NCI-H187 (cell line): ENCODE measurements at regions not wholly inside any gene's neighbourhood (a gene's known extent, or its start where the extent isn't known, plus 50 kb on each side); places are given as distances from the start of the nearest gene placed in this dataset.

Experiments
- DNase-seq, 2 experiments: peaks; one replicate each; lab custom pipeline; 2025; lab: John Stamatoyannopoulos, UW

DNA sequence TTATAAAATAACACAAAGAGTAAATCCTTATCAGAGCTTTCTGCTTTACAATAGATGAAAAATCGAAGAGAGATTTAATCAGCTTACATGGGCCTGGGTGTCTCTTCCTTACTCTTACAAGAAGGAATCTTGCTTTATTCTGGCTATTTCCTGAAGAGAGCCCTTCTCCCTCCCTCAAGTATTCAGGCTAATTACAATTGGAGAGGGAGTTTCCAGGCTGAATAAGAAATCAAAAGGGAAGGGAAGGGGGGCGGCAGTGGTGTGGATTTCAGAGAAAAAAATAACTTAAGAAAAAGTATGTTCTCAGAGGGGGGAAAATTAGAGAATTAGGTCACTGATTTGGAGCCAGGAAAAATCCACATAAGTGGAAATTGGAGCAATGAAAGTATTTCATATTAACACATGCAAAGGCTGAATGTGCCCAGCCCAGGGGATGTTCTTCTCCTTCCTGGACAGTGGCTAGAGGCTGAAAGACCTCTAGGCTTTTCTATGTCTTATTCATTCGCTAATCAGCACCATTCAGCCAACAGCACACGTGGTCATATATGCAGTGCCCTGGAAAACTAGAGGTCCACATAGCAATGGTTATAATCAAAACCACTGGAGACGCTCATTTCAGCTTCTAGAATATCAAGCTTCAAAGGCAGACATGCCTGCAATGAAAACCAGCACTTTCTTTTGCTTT lies 158.9 kb upstream of the BTG1 start:
- DNase-seq = no peak

DNA sequence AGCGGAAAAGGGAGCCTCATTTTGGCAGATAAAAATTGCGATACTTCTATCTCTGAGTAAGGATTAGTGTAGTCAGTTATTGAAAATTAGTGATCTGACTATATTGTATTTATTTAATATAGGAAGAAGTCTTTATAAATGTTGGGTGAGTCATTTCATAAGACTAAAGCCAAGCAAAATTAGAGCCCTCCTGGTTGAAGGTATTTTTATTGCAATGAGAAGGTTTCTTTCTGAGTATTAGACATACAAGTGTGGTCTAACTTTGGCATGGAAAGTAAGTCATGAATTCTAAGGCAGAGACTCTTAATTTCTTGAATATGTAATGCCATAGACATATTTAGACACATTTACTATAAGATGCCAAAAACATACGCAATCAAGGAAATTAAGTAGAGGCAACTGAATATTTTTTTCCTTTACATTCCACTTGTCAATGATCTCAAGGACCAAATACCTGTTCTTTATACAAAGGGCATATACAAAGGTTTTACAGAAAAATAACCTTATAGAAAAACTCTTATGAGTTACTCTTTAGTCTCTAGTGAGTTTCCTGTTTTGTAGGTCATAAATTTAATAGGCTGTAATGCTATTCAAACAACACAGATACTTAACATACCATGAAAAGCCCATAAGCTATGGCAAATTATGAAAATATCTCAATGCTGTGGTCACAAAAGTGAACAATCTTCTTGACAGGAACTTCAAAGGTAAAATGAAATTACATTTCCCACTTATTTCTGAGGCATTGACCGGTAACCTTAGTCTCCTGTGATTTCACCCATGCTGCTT lies 156.6 kb upstream of the BTG1 start:
- no peak for DNase-seq

DNA sequence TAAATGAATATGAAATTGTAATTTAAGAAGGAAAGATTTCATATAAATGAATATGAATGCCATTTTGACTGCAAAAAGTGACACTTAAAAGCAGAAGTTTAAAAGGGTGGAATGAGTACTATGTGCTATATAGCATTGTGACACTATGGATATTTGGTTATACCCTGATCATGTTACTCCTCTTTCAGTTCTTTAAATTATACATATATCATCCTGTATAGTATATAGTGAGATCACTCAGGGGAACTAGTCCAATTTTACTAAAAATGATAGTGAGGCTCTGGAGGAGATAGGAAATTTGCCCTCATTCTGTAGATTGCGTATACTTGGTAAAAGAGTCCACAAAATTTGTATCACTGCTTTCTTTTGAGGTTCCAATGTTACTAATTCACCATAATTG lies 155.7 kb upstream of the BTG1 start:
- DNase-seq = no peak

DNA sequence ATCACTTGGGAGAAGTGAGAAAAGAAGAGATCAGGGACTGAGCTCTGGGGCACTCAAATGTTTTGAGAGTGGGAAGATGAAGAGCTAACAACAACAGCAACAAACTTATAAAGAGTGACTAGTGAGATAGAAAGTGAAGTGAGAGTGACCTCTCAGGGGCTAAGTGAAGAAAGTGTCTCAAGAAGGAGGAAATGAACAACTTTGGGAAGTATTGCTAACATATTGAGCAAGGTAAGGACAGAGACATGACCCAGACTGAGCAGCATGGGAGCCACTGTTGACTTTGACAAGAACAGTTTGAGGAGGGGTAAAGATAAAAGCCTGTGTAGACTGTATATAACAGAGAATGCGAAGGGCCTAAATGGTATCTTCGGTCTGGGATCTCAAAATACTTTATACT lies 155.1 kb upstream of the BTG1 start:
- no peak for DNase-seq

DNA sequence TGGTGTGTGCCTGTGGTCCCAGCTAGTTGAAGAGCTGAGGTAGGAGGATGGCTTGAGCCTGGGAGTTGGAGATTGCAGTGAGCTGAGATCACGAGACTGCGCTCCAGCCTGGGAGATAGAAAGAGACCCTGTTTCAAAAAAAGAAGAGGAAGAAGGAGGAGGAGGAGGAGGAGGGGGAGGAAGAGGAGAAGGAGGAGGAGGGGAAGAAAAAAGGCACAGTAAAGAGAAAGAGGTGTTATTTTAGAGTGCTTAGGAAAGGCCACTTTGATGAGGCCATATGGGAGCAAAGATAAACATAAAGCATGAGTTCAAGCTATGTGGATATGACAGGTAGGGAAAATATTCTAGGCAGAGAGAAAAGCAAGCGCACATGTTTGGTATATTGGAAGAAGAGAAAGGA lies 154.1 kb upstream of the BTG1 start:
- no peak for DNase-seq

DNA sequence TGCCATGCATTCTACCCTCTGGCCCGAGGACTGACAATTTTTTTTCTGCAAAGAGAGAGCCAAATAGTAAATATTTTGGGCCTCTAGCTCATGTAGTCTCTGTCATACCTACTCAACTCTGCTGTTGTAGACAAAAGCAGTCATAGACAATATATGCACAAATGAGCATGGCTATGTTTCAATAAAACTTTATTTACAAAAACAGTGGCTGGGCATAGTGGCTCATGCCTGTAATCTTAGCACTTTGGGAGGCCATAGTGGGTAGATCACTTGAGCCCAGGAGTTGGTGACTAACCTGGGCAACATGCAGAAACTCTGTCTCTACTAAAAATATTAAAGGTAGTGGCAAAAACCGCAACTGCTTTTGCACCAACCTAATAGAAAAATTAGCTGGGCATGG lies 153.7 kb upstream of the BTG1 start:
- DNase-seq = no peak

DNA sequence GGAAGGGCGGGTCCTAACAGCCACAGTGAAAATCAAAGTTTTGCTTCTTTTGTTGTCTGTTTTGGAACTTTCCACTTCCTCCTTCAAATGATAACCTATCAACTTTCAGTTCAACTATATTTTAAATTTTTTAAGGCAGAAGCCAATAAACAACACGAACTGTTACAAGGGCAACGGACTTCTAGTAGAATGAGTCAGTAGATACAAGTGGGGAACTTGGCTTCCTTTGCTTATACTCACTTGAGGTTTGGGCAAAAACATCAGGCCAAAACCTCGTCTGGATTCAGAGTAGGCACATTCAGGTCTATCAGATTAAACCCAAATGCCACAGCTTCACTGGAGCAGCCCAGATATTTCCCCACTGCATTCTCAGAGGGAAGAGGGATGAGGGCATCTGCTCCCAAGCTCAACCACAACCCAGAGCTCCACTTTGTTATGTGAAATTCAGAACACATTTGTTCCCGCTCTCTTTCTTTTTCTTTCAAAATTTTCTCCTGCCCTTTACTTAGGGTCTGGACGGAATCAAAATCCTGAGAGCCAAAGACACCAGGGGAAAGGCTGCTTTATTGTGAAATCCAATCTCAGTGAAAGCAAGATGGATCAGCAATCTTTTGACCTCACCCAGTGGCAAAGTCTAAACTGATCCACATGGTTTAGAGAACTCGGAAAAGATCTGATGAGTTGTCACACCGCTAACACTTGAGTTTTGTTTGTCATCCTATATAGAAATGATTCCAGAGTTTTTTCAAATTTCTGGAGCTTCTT lies 152.5 kb upstream of the BTG1 start:
- DNase-seq = no peak

DNA sequence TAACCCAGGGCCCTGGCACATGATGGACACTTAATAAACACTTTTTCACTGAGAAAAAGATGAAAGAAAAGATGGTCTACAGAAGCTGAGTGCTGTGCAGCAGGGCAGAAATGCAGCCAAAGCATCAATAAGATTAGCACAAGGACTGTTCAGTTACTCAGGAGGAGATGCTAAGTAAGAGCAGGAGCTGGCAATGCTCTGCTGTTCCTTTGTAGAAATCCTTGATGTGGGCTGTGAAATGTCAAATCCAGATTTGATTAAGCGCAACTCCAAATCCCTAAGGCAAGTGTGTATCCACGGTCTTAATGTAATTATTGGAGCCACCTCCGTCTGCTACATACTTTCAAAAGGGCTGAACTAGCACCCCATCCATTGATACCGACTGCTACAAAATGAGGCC lies 151.8 kb upstream of the BTG1 start:
- no peak for DNase-seq

DNA sequence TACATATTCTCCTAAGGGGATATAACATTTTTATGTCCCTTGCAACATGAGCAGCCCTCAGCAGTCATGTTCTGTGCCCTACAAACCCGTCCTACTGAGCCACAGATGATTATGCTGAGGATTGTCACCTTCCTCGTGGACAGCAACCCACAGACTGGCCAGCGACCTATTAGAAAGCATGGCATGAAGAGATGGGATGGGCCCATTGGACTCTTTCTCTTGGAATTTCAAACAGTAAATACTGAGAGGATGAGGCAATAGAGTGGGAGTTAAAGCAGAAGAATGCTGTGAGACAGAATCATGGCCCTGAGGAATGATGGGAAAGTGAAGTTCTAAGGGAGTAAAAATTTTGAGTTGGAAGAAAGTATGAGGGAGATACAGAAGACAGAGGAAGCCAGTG lies 149.9 kb upstream of the BTG1 start:
- DNase-seq = no peak

DNA sequence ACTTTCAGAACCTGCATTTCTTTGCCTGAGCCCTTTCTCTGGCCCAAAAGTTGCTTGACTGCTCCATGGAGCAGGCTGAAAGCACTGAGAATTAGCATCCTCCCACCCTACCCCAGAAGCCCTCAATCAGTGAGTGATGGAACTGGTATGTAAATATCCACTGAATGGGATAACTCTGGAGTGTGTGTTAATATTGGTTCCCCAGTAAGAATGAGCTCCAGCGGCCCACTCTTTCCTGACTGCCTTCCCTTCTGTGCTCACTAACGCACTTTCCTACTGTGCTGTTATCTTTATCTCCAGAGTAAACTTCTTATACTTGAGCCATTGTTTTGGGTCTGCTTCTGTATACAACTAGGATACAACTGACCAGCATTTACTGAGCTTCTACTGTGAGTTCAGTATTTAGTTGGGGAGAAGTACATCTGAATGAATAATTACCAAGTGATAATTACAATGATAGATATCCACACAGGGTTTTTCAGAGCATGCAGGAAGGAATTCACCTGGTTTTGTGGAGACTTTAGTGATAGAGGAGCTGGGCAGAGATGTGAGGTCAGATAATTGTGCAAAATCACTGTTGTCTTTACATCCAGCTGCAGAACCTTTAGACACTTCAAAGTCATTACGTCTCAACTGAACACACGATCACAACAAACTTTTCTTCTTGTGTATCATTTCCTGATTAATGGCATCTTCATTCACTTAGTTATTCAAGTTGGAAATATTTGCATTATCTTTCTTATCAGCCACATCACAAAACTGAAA lies 149.2 kb upstream of the BTG1 start:
- no peak for DNase-seq

DNA sequence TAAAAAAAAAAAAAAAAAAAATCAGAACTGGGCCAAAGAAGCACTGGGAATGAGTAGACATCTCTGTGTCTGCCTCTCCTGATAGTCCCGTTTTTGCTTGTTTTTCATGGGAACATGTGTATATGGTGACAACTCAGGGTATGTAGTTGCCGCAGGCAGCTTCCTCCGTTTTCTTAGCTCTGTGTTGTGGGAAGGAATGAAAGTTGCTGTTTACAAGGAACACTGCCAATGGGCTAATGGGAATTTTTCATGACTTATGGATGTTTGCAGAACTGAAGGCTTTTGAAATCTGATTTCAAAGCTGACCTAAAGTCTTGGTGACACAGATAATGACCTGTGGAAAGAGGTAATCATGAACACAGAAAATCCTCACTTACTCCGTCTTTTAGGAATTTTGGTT lies 146.4 kb upstream of the BTG1 start:
- no peak for DNase-seq

DNA sequence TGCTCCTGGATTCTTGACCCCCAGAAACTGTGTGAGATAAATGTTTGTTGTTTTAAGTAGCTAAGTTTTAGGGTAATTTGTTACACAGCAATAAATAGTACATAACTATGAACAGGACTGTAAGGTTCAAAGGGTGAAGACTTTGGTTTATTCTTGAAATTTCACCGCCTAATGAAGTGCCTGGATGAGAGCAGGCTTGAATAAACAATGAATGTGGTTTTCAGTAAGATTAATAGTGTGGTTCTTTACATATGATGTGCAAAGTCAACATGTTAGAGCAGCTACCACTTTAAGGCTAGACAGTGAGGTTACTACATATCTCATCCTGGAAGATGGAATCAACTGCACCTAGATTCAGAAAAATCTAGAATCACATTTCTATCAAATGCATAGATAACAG lies 145.2 kb upstream of the BTG1 start:
- DNase-seq = no peak

DNA sequence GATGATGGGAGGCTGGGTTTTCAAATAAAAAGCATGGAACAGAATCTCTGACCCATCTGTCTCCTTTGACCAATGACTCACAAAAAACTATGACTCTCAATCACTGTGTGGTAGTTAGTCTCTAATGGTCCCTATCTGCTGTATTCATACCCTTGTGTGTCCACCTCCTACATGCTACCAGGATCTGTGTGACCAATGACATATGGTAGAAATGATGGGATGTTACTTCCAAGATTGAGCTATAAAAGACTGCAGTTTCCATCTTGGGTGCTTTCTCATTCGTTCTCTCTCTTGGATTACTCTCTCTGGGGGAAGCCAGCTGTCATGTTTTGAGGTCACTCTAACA lies 144.7 kb upstream of the BTG1 start:
- no peak for DNase-seq

DNA sequence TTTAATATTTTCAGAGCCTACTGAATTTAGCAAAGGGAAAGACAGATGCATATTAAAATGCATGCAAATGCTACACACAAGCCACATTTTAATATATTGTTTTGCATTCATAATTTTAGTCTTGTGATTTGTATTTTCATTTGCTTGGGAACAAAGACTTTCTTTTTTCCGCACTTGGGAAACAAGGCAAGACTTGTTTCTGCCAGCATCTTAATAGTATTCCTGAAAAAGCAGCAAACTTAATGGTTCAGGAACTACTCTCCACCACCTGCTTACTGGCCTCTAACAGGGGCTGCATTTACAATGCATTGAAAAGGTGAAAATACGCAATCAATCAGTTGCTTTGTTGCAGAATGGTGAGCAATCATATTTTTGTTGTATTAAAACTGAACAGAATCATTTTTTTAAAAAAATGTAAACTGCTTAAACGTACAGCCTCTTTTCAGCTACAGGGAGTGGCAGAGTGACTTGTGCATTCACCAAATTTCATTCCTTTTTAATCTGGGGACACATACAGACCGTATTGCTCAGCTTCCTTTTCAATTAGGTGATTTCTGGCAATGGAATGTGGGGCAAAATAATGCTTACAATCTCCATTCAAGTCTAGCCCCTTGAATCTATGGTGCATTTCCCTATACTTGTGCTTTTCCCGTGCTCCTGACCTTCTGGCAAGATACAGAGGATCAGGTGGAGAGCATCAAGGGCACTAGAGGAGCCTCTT lies 144.1 kb upstream of the BTG1 start:
- no peak for DNase-seq

DNA sequence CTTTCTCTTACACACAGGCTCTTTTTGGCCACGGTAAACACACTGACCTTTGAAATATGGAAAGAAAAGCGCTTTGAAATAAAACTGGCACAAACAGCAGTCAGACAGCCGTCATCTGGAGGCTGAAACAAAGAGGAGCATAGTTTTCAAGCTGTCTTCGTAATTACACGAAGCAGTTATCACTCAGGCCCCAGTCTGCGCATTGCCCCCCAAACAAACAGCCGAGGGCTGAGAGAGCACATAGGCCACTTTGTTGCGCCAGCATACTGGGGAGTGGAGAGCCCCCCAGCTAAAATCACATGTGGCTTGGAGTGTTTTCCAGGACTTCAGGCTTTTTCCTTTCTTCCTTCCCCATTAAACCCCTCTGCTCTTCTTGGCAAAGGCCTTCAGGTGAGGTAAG lies 142.9 kb upstream of the BTG1 start:
- no peak for DNase-seq

DNA sequence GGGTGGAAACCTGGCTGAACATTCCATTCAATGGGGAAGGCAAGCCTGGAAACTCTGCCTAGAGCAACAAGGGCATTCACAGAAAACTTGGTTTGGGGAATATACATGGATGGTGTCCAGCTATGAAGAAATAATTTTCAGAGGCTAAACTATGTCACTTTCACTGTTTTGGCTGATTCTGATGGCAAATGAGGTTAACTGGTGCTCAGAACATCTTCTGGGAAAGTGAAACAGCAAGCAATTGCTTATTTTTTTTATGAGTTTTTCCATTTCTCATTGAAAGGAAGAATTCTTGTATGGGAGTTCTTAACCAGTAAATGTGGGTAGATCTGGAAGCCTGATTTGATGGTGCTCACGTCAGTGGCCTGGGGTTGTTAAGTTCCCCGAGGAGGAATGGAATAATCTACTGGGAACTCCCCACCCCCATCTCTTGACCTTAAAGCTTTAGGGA lies 132.8 kb upstream of the BTG1 start:
- DNase-seq = no peak

DNA sequence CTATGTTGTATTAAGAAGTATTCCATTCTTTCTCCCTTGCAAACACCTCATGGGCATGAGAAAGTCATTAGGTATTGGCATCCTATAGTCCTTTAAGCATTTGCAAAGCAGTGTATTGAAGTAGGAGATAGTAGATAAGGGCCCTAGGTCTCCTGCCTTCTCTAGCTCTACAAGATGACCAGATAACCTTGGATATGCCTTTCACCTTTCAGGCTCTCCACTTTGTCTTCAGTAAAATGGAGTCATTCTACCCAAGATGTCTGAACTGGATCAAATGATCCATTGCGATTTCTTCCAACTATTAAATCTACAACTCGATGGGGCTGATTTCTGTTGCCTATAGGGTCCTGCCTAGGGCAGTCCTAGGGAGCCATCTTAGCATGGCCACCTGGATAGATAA lies 132.1 kb upstream of the BTG1 start:
- DNase-seq = no peak

DNA sequence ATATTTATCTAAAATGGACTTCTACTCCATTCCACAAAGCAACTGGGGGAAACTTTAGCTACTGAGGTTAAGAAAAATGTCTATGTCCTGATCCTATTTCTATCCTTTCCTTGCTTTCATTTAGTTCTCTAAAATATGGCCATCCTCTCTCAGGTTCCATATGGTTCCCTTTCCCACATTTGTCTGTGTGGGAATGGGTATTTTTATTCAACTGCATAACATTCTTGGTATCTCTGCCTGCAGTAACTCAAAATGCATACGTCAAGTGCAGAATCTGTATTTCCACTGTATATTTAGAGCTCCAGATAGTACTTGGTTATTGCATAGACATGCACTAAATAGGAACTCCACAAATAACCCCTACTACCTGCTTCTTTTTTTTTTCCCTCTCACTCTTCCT lies 130.6 kb upstream of the BTG1 start:
- DNase-seq = no peak

DNA sequence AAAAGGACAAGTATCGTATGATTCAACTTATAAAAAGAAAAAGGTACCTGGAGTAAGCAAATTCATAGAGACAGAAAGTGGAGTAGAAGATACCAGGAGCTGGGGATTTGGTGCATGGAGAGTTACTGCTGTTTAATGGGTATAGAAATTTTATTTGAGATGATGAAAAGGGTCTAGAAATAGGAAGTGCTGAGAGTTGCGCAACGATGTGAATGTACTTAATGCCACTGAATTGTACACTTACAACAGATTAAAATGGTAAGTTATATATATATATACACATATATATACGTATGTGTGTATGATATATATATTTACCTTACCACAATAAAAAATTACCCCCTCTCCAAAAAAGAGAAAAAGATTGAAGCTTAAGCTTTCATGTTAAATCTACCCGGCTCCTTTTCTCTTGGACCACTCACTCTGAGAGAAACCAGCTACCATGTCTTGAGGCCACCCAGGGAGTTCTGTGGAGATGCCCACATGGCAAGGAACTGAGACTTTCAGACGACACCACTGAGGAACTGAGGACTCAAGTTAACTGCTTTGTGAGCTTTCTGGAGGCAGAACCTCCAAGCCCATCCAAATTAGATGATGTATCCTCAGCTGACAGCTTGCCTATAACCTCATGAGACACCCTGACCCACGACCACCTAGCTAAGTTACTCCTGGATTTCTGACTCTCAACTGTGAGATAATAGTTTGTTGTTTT lies 130.0 kb upstream of the BTG1 start:
- no peak for DNase-seq

DNA sequence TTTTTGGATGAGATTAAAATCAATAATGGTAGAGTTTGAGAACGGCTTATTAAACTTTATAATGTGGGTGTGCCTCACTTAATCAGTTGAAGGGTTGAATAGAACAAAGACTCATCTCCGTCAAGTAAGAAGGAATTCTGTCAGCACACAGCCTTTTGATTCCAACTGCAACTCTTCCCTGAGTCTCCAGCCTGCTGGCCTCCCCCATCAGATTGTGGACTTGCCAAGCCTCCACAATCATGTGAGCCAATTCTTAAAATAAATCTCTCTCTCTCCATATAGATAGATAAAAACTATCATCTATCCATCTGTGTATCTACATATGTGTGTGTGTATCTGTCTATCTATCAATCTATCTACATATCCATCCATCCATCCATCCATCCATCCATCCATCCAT lies 127.4 kb upstream of the BTG1 start:
- DNase-seq = no peak
